ENCODE measurements at regions not wholly inside any gene's neighbourhood (a gene's known extent, or its start where the extent isn't known, plus 50 kb on each side); places are given as distances from the start of the nearest gene placed in this dataset.

DNA sequence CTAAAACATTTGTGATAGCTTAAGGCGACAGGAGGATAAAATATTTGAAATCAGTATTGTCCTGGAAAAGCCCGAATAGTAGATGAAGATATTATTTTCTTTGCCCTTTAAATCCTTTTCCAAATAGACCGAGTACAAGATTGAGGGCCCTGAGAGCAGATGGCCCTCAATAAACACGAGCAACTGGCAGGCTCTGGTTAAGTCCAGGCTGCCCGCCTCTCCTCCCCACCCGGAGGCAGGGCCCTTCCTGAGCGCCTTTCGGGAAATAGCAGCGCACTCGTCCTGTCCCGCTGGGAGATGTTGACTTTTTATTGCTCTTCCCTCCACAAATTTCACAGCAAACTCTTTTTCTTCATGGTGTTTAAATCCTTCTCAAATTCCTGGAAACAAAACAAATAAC lies 50.8 kb upstream of the MAX start:
- Histone ChIP-seq H3K4me1 (ENCODE audit: insufficient read depth) (peaks cover 14% of the 10 kb centered on the region), H3K4me3 (no peak overlapping the region), H3K9ac (no peak overlapping the region), H3K9me3 (ENCODE audit: low read depth) (no peaks in the 10 kb centered on the region), H3F3A (ENCODE audit: insufficient read depth) (peaks cover 8% of the 10 kb centered on the region; the same call in 1 of the 2 replicates), H3K9me2 (ENCODE audit: insufficient read depth) (no peaks in the 10 kb centered on the region), H3K27ac (no peak overlapping the region), H4K20me1 (ENCODE audit: insufficient read depth) (no peaks in the 10 kb centered on the region), H2AFZ (no peak overlapping the region), H3K36me3 (ENCODE audit: low read depth) (no peaks in the 10 kb centered on the region), H3K79me2 (ENCODE audit: insufficient read depth) (no peaks in the 10 kb centered on the region), H3K4me2 (ENCODE audit: unreplicated experiment) (no peak overlapping the region), H3K27me3 (replicated peaks; ENCODE audit: insufficient read depth) (no peaks in the 10 kb centered on the region)
- in situ Hi-C loops (cut with MboI): loop anchor here (25.0 kb wide), 1 partner anchor 909 kb away; no protein-coding TSS in a partner anchor
- no peak for TF ChIP-seq EZH2 (IDR thresholded peaks at IDR 0.05; ENCODE audit: insufficient read depth, poor library complexity, severe bottlenecking)
- TF ChIP-seq EZH2phosphoT487 (IDR thresholded peaks at IDR 0.05; ENCODE audit: insufficient read depth, low read depth): no peak
- WGBS, 2 experiments (ENCODE audit: low coverage in 1 of 2, low lambda C conversion rate in 2 of 2, missing lambda C conversion rate in 2 of 2): 68 to 69% methylated on average over 11 of the region's 11 CpGs
- DNase-seq: no peak

GRCh38 chr14:65156568-65157366 lies 54.5 kb upstream of the MAX start:
- no peak for TF ChIP-seq EZH2 (IDR thresholded peaks at IDR 0.05; ENCODE audit: insufficient read depth, poor library complexity, severe bottlenecking)
- no peak for TF ChIP-seq EZH2phosphoT487 (IDR thresholded peaks at IDR 0.05; ENCODE audit: insufficient read depth, low read depth)
- WGBS, 2 experiments (ENCODE audit: low coverage in 1 of 2, low lambda C conversion rate in 2 of 2, missing lambda C conversion rate in 2 of 2): 25 to 26% methylated on average over 13 to 15 of the region's 15 CpGs
- Histone ChIP-seq H4K20me1 (ENCODE audit: insufficient read depth) (no peaks in the 10 kb centered on the region), H3K4me1 (ENCODE audit: insufficient read depth) (peaks cover 14% of the 10 kb centered on the region), H3K36me3 (ENCODE audit: low read depth) (no peaks in the 10 kb centered on the region), H3K4me3 (peak overlapping the region; percentile 65), H3K9me3 (ENCODE audit: low read depth) (no peaks in the 10 kb centered on the region), H3K27me3 (replicated peaks; ENCODE audit: insufficient read depth) (no peaks in the 10 kb centered on the region), H2AFZ (peak overlapping the region; percentile 82), H3K79me2 (ENCODE audit: insufficient read depth) (no peaks in the 10 kb centered on the region), H3F3A (ENCODE audit: insufficient read depth) (peaks cover 8% of the 10 kb centered on the region; the same call in 1 of the 2 replicates), H3K9me2 (ENCODE audit: insufficient read depth) (no peaks in the 10 kb centered on the region), H3K4me2 (ENCODE audit: unreplicated experiment) (peak overlapping the region; percentile 86), H3K9ac (peak overlapping the region; percentile 70), H3K27ac (peak overlapping the region; percentile 87)
- in situ Hi-C loops (cut with MboI): loop anchor here (25.0 kb wide), 1 partner anchor 906 kb away; no protein-coding TSS in a partner anchor
- peak; percentile 86 for DNase-seq

DNA sequence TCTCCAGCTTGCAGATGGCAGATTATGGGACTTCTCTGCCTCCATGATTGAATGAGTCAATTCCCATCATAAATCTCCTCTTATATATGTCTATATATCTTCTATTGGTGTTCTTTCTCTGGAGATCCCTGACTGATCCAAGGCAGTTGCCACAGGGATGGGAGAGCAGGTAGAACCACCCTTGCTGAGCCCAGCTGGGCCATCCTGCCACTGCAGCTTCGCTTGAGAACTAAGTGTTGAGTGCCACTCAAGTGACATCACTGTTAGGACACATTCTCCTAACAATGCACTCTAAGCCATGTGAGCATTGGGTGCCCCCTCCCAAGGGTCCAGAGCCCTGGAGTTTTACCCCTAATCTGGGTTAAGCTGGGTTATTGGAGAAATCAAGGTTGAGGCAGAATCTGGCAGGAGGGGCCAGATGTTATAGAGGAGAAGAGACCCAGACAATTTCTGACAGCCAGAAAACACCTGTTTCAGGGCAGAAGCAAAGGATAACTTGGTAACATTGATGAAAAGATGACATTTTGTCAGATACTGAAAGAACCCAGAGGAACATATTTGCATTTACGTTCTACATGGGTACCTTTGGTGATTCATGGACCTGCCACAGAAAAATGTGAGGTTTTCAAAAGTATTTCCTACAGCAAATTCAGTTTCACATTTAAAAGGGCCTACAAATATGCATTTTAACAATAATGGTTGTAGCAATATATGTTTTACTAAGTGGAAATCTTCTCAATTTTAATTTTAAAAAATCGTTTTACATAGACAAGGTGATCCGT lies 57.2 kb upstream of the MAX start:
- Histone ChIP-seq H3K36me3 (ENCODE audit: low read depth) (no peaks in the 10 kb centered on the region), H3K9ac (no peak overlapping the region), H3F3A (ENCODE audit: insufficient read depth) (peaks cover 8% of the 10 kb centered on the region; the same call in 1 of the 2 replicates), H3K4me3 (no peak overlapping the region), H3K79me2 (ENCODE audit: insufficient read depth) (no peaks in the 10 kb centered on the region), H3K4me2 (ENCODE audit: unreplicated experiment) (no peak overlapping the region), H3K9me2 (ENCODE audit: insufficient read depth) (no peaks in the 10 kb centered on the region), H4K20me1 (ENCODE audit: insufficient read depth) (no peaks in the 10 kb centered on the region), H2AFZ (no peak overlapping the region), H3K4me1 (ENCODE audit: insufficient read depth) (peaks cover 14% of the 10 kb centered on the region), H3K27me3 (replicated peaks; ENCODE audit: insufficient read depth) (no peaks in the 10 kb centered on the region), H3K27ac (no peak overlapping the region), H3K9me3 (ENCODE audit: low read depth) (no peaks in the 10 kb centered on the region)
- 70 to 72% methylated on average over 4 of the region's 4 CpGs for WGBS, 2 experiments (ENCODE audit: low coverage in 1 of 2, low lambda C conversion rate in 2 of 2, missing lambda C conversion rate in 2 of 2)
- TF ChIP-seq EZH2 (IDR thresholded peaks at IDR 0.05; ENCODE audit: insufficient read depth, poor library complexity, severe bottlenecking) (no peak), EZH2phosphoT487 (IDR thresholded peaks at IDR 0.05; ENCODE audit: insufficient read depth, low read depth) (no peak)
- in situ Hi-C loops (cut with MboI): loop anchor here (10.0 to 25.0 kb wide), 3 partner anchors 665 to 903 kb away; no protein-coding TSS in a partner anchor
- DNase-seq: no peak

GRCh38 chr14:65160091-65160490 lies 57.8 kb upstream of the MAX start:
- no peaks in the 10 kb centered on the region for H3K36me3 ChIP-seq (ENCODE audit: low read depth)
- H3K79me2 ChIP-seq (ENCODE audit: insufficient read depth): no peaks in the 10 kb centered on the region
- peaks cover 8% of the 10 kb centered on the region; the same call in 1 of the 2 replicates for H3F3A ChIP-seq (ENCODE audit: insufficient read depth)
- no peak overlapping the region for H3K27ac ChIP-seq
- WGBS, 2 experiments (ENCODE audit: low coverage in 1 of 2, low lambda C conversion rate in 2 of 2, missing lambda C conversion rate in 2 of 2): 85 to 92% methylated on average over 2 of the region's 2 CpGs
- H4K20me1 ChIP-seq (ENCODE audit: insufficient read depth): no peaks in the 10 kb centered on the region
- H3K4me2 ChIP-seq (ENCODE audit: unreplicated experiment): no peak overlapping the region
- no peaks in the 10 kb centered on the region for H3K27me3 ChIP-seq (replicated peaks; ENCODE audit: insufficient read depth)
- no peaks in the 10 kb centered on the region for H3K9me2 ChIP-seq (ENCODE audit: insufficient read depth)
- H3K4me3 ChIP-seq: no peak overlapping the region
- TF ChIP-seq EZH2 (IDR thresholded peaks at IDR 0.05; ENCODE audit: insufficient read depth, poor library complexity, severe bottlenecking): no peak
- no peak for TF ChIP-seq EZH2phosphoT487 (IDR thresholded peaks at IDR 0.05; ENCODE audit: insufficient read depth, low read depth)
- H3K9me3 ChIP-seq (ENCODE audit: low read depth): no peaks in the 10 kb centered on the region
- H3K9ac ChIP-seq: no peak overlapping the region
- no peak for DNase-seq
- in situ Hi-C loops (cut with MboI): loop anchor here (10.0 to 25.0 kb wide), 3 partner anchors 665 to 902 kb away; no protein-coding TSS in a partner anchor
- peaks cover 14% of the 10 kb centered on the region for H3K4me1 ChIP-seq (ENCODE audit: insufficient read depth)
- no peak overlapping the region for H2AFZ ChIP-seq
